Stimulated activated CD4-positive, alpha-beta T cell treated with anti-CD3 and anti-CD28 coated beads, Interleukin-15, amount 100 ng/mL, for 24 hours (primary cell): ENCODE measurements at regions not wholly inside any gene's neighbourhood (a gene's known extent, or its start where the extent isn't known, plus 50 kb on each side); places are given as distances from the start of the nearest gene placed in this dataset.

Experiments used
- DNase-seq: peaks from one replicate; pipeline ENCODE4 v3.0.0-alpha.2; 2020

DNA sequence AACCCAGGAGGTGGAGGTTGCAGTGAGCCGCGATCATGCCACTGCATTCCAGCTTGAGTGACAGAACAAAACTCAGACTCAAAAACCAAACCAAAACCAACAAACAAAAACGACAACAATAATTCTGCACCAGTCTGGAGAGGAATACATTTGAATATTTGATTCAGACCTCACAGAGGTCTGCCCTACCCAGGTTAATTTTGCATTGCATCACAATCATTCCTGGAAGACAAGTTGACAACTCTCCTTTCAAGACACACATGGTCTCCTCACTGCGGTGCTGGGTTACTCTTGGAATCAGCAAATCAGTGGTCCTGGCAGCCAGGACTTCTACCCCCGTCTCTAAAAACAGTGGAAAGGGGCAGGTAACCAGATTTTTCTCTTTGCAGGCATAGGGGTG is 79.9 kb upstream of the TMTC4 start:
- DNase-seq = no peak

DNA sequence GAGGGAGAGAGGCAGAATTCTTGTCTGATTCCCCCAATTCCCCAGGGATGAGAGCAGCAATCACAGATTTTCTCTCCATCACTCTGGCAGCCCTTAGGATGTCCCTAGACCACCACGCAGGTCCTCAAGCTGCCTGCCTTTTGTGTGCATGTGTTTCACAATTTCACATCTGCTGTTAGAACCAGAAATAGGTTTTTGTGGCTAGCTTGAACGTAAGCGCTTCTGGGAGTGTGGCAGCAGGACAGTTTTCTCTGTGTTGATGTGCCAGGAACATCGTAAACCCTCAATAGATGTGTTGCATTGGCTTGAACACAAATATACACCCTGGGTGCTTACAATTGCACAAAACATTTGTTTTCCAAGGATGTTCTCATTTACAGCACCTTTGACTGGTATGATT is 78.8 kb upstream of the TMTC4 start:
- no peak for DNase-seq

DNA sequence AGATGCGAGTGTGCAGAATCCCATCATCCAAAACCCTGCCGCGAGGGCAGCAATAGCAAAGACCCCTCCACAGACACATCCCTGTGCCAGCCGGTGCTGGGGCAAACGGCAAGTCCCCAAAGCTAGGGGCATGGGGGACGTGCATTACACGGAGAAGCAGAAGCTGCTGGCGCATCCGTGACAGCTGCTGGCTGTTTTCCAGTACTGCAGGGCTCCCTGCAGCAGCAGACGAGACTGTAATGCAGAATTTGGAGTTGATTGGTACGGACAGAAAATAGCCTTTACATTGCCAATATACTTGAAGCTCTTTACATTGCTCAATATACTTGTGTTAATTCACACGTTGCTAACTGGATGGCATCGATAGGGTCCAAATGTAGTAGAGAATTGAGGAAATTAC is 77.2 kb upstream of the TMTC4 start:
- no peak for DNase-seq

DNA sequence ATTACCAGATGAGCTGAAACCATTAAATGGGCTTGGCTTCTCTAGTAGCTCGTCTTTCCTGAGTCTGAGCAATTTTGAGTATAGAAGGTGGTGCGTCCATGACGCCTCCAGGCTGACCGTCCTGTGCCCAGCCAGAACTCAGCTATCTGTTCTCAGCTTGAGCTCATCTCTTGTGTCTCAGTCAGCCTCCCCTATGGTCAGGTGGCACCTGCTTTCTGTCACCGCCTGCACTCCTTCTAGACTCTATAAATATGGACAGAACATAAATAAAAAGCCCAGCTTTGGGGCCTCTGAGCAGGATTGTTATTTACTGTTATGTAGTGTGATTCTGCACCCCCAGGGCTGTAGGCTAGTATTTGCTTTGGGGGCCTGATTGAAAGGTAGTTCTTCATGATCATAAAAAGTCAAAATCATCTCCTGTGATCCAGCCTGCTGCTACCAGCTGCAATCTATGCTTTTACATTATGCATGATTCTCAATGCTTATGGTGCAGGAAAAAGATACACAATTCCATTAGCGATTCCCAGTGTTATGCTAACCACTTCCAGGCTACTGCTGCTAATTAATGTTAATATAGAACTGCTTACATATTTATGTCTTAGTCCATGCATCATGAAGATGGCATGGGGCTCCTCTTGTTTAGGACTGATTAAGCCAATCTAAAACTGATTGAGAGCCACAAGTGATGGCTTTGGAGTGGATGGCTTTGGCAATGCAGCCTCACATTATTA is 72.5 kb upstream of the TMTC4 start:
- no peak for DNase-seq

DNA sequence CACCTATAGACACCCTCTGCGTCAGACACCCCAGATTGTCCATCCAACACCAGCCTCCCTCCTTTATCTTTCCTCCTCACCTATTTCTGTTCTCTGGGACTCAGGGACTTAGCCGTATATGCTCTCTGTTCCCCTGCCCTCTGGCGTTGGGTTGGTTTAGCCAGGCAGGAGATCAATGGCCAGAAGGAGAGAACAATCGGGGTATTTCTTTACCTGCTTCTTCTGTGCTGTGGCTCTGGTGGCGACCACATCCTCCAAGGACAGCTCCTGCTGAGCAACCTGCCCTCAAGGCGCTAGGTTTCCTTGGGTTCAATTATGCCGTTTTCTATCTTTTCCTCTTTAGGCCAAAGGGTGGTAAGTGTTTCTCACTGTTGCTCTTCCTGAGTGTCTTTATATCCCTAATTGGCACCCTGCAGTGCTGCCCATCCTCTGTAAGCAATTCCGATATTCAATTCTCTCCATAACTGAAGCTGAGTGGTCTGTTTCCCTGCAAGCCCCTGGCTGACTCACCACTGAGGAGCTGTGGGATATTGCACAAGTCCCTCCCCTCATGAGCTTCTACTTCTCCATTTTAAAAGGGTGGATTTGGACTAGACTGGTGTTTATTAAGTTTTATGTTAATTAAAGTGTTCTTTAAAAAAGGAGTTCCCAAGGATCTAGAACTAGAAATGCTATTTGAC is 63.7 kb upstream of the TMTC4 start:
- no peak for DNase-seq

DNA sequence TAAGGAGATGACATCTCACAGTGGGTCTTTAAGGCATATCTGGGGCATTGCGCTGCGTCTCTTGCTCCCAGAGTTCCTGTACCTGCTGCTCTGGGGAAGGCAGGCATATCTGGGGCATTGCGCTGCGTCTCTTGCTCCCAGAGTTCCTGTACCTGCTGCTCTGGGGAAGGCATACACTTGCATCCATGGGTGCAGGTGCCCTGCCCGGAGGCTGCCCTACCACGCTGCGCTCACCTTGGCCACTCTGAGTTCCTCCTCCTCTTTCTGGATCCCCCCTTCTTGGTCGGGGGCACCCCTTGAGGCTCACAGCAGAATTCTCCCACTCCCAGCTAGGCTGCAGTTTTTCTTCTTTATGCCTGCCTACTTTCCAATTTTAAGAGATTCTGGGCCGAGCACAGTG is 60.9 kb upstream of the TMTC4 start:
- DNase-seq = no peak

DNA sequence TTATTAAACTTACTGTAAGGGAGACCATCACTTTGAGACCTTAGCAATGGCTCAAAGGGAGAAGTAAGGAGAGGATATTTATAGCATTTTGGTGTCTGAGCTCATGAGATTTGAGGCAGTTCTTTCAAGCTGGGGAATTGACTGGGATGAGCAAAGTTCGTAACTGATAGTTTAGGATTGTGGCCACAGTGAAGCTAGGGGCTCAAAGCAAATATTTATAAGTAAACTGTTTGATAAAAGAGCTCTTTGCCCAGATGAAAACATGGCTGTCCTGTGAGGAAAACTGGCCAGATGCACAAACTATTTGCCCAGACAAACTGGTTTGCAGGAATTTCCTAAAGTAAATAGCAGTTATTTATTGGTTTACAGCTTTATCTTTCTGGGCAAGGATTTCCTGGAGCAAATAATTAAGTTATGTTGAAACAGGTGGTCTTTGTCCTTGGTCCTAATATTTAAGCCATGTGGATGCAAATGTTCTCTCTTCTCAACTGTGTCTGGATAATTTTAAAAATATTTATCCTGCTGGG is 59.7 kb upstream of the TMTC4 start:
- DNase-seq = no peak

DNA sequence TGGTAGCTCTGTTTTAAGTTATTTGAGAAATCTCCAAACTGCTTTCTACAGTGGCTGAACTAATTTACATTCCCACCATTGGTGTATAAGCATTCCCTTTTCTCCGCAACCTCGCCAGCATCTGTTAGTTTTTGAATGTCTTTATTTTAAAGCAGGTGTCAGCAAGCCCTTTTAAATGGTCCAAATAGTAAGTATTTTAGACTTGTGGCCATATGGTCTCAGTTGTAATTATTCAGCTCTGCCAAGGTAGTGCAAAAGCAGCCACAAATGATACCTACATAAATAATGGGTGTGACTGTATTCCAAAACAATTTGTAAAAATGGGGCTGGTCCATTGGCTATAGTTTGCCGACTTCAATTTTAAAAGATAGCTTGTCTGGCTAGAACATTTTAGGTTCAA is 58.7 kb upstream of the TMTC4 start:
- no peak for DNase-seq

DNA sequence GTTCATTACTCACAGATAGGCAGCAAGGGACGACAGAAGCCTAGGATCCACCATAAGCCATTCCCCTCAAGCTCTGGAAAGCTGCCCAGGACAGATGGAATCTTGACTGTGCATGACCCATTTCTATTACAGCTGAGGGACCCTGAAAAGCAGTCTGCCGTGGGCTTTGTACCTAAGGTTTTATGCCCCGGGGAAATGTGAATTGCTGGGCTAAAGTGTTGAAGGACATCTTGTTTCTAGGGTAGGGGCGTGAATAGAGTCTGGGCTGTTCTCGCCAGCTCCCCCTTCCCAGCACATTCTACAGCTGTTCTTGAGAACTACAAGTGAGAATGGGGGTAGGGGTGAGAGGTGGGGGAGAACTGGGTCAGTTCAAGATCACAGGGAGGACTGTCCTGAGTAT is 53.6 kb upstream of the TMTC4 start:
- no peak for DNase-seq

DNA sequence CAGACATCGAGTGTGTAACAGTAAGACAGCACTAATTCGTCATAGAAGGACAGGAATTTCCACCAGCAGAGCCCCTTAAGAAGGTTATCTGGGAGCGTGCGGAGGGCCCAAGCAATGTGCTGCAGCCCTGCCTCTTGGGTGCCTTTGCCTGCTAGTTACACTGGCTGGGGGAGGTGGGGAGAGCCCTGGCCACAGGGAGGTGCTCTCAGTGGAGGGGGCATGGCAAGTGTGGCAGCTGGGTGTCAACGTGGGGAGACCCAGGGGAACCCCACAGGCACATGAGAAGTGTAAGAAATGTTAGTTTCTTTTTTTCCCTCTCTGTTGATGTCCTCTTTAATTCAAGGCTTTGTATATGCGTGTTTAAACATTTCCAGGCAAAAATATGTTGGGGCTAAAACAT is 50.9 kb upstream of the TMTC4 start:
- DNase-seq = no peak

DNA sequence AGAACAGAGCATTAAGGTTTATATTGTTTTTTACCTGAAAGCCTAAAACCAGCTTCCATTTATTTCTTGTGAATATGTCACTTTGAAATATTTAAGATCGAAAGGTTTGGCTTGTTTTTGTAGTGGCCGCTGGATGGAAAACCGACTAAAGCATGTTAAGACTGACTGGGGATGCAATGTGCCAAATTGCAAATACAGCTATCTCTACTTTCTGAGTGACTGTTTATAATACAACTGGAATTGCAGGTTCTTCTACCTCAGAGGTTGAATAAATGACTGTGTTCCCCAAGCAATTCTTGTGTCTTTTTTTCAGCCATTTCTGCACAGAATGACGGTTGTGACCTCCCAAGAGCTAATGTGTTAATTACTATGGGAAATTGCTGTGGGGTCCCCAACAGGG is 50.0 kb upstream of the TMTC4 start:
- DNase-seq = no peak
